ENCODE measurements at regions not wholly inside any gene's neighbourhood (a gene's known extent, or its start where the extent isn't known, plus 50 kb on each side); places are given as distances from the start of the nearest gene placed in this dataset.

GRCh38 chr18:30454920-30455319 lies 587.6 kb downstream of the DSC3 start:
- no peak for DNase-seq (ENCODE audit: low read depth in 1 of 2, low spot score in 1 of 2)
- TF ChIP-seq POLR2AphosphoS5 (IDR thresholded peaks at IDR 0.05; ENCODE audit: low read depth) (no peak), REST (IDR thresholded peaks at IDR 0.05; ENCODE audit: insufficient replicate concordance, low read depth) (no peak), CTCF (IDR thresholded peaks at IDR 0.05; ENCODE audit: insufficient read depth, low read length) (no peak), GABPA (IDR thresholded peaks at IDR 0.05; ENCODE audit: low read depth) (no peak), SPI1 (IDR thresholded peaks at IDR 0.05; ENCODE audit: borderline replicate concordance, low read depth) (no peak)
- H3K4me3 ChIP-seq (replicated peaks; ENCODE audit: insufficient read depth, low read length) = no peak overlapping the region
- H3K27me3 ChIP-seq (ENCODE audit: insufficient read depth, poor library complexity, severe bottlenecking) = no peaks in the 10 kb centered on the region
- H3K27ac ChIP-seq (replicated peaks) = no peak overlapping the region

GRCh38 chr18:30451981-30452380 lies 590.6 kb downstream of the DSC3 start:
- no peak for DNase-seq (ENCODE audit: low read depth in 1 of 2, low spot score in 1 of 2)
- TF ChIP-seq CTCF (IDR thresholded peaks at IDR 0.05; ENCODE audit: insufficient read depth, low read length) (no peak), GABPA (IDR thresholded peaks at IDR 0.05; ENCODE audit: low read depth) (no peak), REST (IDR thresholded peaks at IDR 0.05; ENCODE audit: insufficient replicate concordance, low read depth) (no peak), POLR2AphosphoS5 (IDR thresholded peaks at IDR 0.05; ENCODE audit: low read depth) (no peak), SPI1 (IDR thresholded peaks at IDR 0.05; ENCODE audit: borderline replicate concordance, low read depth) (no peak)
- no peak overlapping the region for H3K4me3 ChIP-seq (replicated peaks; ENCODE audit: insufficient read depth, low read length)
- H3K27me3 ChIP-seq (ENCODE audit: insufficient read depth, poor library complexity, severe bottlenecking) = no peaks in the 10 kb centered on the region
- no peak overlapping the region for H3K27ac ChIP-seq (replicated peaks)

- no peaks in the 10 kb centered on the region for H3K27me3 ChIP-seq (ENCODE audit: insufficient read depth, poor library complexity, severe bottlenecking)
- no peak overlapping the region for H3K27ac ChIP-seq (replicated peaks)
- TF ChIP-seq REST (IDR thresholded peaks at IDR 0.05; ENCODE audit: insufficient replicate concordance, low read depth) (no peak), POLR2AphosphoS5 (IDR thresholded peaks at IDR 0.05; ENCODE audit: low read depth) (no peak), GABPA (IDR thresholded peaks at IDR 0.05; ENCODE audit: low read depth) (no peak), SPI1 (IDR thresholded peaks at IDR 0.05; ENCODE audit: borderline replicate concordance, low read depth) (no peak), CTCF (IDR thresholded peaks at IDR 0.05; ENCODE audit: insufficient read depth, low read length) (no peak)
- no peak for DNase-seq (ENCODE audit: low read depth in 1 of 2, low spot score in 1 of 2)
- H3K4me3 ChIP-seq (replicated peaks; ENCODE audit: insufficient read depth, low read length) = no peak overlapping the region
Measured at GRCh38 chr18:30450927-30451326, 591.6 kb downstream of the DSC3 start.
